Type B pancreatic cell (in vitro differentiated cells): ENCODE measurements at regions not wholly inside any gene's neighbourhood (a gene's known extent, or its start where the extent isn't known, plus 50 kb on each side); places are given as distances from the start of the nearest gene placed in this dataset.

Experiments
- DNase-seq: peaks from one replicate; pipeline ENCODE4 v3.0.0; 2021; ENCODE audit warnings: mixed read lengths; ENCODE audit not compliant: unreplicated experiment; ENCODE audit errors: extremely low spot score
- H3K27ac Mint-ChIP-seq: 2 replicates; pipeline ENCODE4 v1.8.0; 2021; ENCODE audit warnings: mild to moderate bottlenecking, mixed read lengths
- H3K27me3 Mint-ChIP-seq: 2 replicates; pipeline ENCODE4 v1.8.0; 2021; ENCODE audit warnings: mixed read lengths
- H3K36me3 Mint-ChIP-seq: 2 replicates; pipeline ENCODE4 v1.8.0; 2021; ENCODE audit warnings: mixed read lengths
- H3K4me1 Mint-ChIP-seq: one replicate; pipeline ENCODE4 v1.8.0; 2021; ENCODE audit warnings: mixed read lengths; ENCODE audit not compliant: unreplicated experiment
- H3K4me3 Mint-ChIP-seq: 2 replicates; pipeline ENCODE4 v1.8.0; 2021; ENCODE audit warnings: mild to moderate bottlenecking, mixed read lengths
- H3K9me3 Mint-ChIP-seq: 2 replicates; pipeline ENCODE4 v1.8.0; 2021; ENCODE audit warnings: mixed read lengths
- TF ChIP-seq, protein P1 (sequence below): fragments of 200-600 bp; sonication (generic); conservative IDR thresholded peaks from 2 replicates; pipeline ENCODE4 v1.5.0; 2021; ENCODE audit warnings: antibody characterized with exemption, mild to moderate bottlenecking

- Mint-ChIP-seq H3K27ac (no peak overlapping the region), H3K27me3 (no peaks in the 10 kb centered on the region), H3K4me3 (no peak overlapping the region), H3K9me3 (no peaks in the 10 kb centered on the region), H3K4me1 (no peaks in the 10 kb centered on the region), H3K36me3 (no peaks in the 10 kb centered on the region)
- DNase-seq = no peak
- TF ChIP-seq, protein P1, sequence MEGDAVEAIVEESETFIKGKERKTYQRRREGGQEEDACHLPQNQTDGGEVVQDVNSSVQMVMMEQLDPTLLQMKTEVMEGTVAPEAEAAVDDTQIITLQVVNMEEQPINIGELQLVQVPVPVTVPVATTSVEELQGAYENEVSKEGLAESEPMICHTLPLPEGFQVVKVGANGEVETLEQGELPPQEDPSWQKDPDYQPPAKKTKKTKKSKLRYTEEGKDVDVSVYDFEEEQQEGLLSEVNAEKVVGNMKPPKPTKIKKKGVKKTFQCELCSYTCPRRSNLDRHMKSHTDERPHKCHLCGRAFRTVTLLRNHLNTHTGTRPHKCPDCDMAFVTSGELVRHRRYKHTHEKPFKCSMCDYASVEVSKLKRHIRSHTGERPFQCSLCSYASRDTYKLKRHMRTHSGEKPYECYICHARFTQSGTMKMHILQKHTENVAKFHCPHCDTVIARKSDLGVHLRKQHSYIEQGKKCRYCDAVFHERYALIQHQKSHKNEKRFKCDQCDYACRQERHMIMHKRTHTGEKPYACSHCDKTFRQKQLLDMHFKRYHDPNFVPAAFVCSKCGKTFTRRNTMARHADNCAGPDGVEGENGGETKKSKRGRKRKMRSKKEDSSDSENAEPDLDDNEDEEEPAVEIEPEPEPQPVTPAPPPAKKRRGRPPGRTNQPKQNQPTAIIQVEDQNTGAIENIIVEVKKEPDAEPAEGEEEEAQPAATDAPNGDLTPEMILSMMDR = no peak
These were observed 222.5 kb upstream of the STARD13 start for GRCh38 chr13:33508060-33508459.

- Mint-ChIP-seq H3K4me3 (no peak overlapping the region), H3K27ac (no peak overlapping the region), H3K36me3 (no peaks in the 10 kb centered on the region), H3K27me3 (no peaks in the 10 kb centered on the region), H3K9me3 (no peaks in the 10 kb centered on the region), H3K4me1 (peaks cover 5% of the 10 kb centered on the region)
- TF ChIP-seq, protein P1 = no peak
- DNase-seq = no peak
These were observed 224.2 kb upstream of the STARD13 start for GRCh38 chr13:33509642-33510229.

DNA sequence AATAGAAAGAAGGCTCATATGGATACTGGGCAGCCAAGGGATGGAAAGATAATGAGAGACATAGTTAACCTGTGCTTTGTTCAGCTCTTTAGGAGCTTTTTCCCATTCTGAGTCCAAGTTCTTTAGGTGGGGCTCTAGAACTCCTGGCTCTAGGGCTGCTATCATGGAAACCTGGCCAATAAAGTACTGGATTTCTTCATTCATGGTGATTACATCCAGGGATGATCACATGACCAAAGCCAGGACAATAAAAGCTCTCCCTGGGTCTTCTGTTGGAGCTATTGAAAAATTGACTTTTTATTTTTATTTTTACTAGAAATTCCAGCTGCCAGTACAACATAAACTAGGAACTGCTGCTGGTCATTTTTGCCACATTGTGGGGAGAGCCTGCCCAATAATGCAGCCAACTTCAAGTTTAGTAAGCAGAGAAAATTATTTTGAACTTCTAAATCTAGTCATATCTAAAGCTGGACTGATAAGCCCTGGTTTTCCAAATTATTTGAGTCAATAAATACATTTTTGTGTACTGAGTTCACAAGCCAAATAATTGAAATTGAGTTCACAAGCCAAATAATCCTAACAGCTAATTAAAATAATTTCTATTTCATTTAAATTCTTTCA lies 224.9 kb upstream of the STARD13 start:
- Mint-ChIP-seq H3K27me3 (no peaks in the 10 kb centered on the region), H3K27ac (no peak overlapping the region), H3K4me1 (peaks cover 5% of the 10 kb centered on the region), H3K4me3 (no peak overlapping the region), H3K9me3 (no peaks in the 10 kb centered on the region), H3K36me3 (no peaks in the 10 kb centered on the region)
- no peak for DNase-seq
- TF ChIP-seq, protein P1 = no peak

- no peaks in the 10 kb centered on the region for H3K27me3 Mint-ChIP-seq
- no peak overlapping the region for H3K4me3 Mint-ChIP-seq
- peaks cover 5% of the 10 kb centered on the region for H3K4me1 Mint-ChIP-seq
- no peak for DNase-seq
- H3K36me3 Mint-ChIP-seq = no peaks in the 10 kb centered on the region
- H3K9me3 Mint-ChIP-seq = no peaks in the 10 kb centered on the region
- H3K27ac Mint-ChIP-seq = no peak overlapping the region
- TF ChIP-seq, protein P1 = no peak
These were observed 227.5 kb upstream of the STARD13 start for GRCh38 chr13:33512880-33513554.

DNA sequence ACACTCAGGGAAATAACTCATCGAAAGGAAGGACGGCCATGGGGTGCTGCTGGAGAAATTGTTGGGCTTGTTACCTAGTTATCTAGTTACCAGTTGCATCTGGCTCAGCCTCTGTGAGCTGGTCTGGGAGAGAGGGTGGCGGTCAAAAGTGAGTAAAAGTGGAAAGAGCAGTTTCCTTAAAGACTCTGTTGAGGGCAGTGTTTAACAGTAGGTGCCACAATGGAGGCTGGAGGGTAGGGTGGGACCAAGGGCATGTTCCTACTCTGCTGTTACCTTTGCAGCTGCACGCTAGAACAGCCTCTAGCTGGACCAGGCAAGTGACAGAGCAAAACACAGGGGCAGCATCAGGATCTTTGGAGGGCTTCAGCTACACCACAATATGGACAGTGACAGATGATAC lies 228.8 kb upstream of the STARD13 start:
- H3K4me1 Mint-ChIP-seq = peaks cover 5% of the 10 kb centered on the region
- TF ChIP-seq, protein P1 = no peak
- no peaks in the 10 kb centered on the region for H3K27me3 Mint-ChIP-seq
- H3K27ac Mint-ChIP-seq = no peak overlapping the region
- H3K9me3 Mint-ChIP-seq = no peaks in the 10 kb centered on the region
- no peak for DNase-seq
- no peak overlapping the region for H3K4me3 Mint-ChIP-seq
- no peaks in the 10 kb centered on the region for H3K36me3 Mint-ChIP-seq
